ENCODE measurements at regions not wholly inside any gene's neighbourhood (a gene's known extent, or its start where the extent isn't known, plus 50 kb on each side); places are given as distances from the start of the nearest gene placed in this dataset.

DNA sequence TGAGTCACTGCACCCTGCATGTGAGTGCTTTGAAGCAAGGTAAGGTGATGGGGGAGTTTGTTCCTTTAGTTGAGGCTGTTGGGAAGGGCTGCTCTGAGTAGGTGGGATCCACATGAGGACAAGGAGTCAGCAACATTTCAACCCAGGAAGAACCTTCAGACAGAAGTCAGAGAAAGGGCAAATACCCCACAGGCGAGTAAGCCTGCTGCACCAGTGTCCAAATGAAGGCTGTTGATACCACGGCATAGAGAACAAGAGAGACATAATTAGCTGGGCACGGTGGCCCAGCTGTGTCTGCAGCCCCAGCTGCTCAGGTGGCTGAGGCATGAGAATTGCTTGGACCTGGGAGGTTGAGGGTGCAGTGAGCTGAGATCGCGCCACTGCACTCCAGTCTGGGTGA, 54.3 kb upstream of the CLMP start:
- TF ChIP-seq, protein P1, sequence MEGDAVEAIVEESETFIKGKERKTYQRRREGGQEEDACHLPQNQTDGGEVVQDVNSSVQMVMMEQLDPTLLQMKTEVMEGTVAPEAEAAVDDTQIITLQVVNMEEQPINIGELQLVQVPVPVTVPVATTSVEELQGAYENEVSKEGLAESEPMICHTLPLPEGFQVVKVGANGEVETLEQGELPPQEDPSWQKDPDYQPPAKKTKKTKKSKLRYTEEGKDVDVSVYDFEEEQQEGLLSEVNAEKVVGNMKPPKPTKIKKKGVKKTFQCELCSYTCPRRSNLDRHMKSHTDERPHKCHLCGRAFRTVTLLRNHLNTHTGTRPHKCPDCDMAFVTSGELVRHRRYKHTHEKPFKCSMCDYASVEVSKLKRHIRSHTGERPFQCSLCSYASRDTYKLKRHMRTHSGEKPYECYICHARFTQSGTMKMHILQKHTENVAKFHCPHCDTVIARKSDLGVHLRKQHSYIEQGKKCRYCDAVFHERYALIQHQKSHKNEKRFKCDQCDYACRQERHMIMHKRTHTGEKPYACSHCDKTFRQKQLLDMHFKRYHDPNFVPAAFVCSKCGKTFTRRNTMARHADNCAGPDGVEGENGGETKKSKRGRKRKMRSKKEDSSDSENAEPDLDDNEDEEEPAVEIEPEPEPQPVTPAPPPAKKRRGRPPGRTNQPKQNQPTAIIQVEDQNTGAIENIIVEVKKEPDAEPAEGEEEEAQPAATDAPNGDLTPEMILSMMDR (conservative IDR thresholded peaks at IDR 0.05) = no peak
- TF ChIP-seq ZFX (IDR thresholded peaks at IDR 0.05) = no peak

DNA sequence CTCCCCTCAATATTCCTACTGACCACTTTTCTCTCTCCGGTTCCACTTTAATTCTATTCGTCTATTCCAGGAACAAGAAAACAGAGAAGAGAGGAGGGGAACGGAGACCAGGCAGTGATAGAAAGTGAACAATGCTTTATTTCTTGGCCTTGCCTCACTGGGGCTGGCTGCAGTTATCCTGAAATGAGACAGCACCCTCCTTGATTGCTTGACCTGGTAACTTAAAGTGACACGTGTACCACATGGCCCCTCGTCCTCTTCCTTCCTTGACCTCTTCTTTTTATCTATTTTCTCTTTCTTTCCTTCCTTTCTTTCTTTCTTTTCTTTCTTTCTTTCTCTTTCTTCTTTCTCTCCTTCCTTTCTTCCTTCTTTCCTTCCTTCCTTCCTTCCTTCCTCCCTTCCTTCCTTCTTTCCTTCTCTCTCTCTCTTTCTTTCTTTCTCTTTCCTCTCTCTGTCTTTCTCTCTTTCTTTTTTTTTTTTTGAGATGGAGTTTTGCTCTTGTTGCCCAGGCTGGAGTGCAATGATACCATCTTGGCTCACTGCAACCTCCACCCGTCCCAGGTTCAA, 52.8 kb upstream of the CLMP start:
- TF ChIP-seq ZFX (IDR thresholded peaks at IDR 0.05) = no peak
- TF ChIP-seq, protein P1 (conservative IDR thresholded peaks at IDR 0.05) = no peak
- no peak overlapping the region for H3K27ac ChIP-seq

More for the DNA sequence above, 54.3 kb upstream of the CLMP start:
- no peak overlapping the region for H3K27ac ChIP-seq

DNA sequence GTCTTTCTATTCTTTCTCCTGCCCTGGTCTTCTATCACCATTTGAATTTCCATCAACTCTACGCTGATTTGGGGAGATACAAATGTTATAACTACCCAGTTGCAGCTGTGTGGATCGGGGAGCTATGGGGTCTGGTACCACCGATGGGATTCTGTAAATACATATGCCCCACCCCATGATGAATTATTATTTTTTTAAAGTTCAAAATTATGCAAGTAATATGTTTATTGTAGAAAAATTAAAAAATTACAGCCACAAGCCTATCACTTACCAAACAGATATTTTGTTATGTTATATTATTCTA, 52.4 kb upstream of the CLMP start:
- TF ChIP-seq, protein P1 (conservative IDR thresholded peaks at IDR 0.05) = peak; percentile 78
- no peak for TF ChIP-seq ZFX (IDR thresholded peaks at IDR 0.05)
- no peak overlapping the region for H3K27ac ChIP-seq

DNA sequence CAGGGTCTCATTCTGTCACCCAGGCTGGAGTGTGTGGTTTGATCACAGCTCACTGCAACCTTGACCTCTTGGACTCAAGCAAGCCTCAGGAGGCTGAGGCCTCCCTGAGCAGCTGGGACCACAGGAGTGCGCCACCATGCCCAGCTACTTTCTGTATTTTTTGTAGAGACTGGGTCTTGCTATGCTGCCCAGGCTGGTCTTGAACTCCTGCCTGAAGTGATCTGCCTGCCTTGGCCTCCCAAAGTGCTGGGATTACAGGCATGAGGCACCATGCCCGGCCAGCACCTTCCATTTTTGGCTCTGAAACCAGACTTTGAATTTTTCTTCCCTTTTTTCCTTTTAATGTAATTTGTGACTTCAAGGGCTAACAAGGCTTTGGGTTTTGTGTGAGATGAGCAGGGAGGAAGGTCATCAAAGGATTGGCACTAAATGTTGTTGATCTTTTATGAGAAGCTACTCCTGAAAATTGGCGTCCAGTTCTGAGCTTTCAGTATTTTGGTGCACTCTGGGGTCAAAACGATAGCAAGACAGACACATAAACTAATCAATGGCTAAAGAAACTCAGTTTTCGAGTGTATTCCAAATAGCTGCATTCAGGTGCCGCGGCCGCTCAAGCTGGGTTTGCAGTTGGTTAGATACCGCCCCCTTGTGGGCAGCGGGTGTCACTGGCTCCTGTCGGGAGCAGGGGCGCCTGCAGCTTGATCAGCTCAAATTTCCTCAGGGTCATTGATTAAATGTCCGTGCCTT, 51.9 kb upstream of the CLMP start:
- no peak overlapping the region for H3K27ac ChIP-seq
- no peak for TF ChIP-seq ZFX (IDR thresholded peaks at IDR 0.05)
- TF ChIP-seq, protein P1 (conservative IDR thresholded peaks at IDR 0.05) = peak; percentile 97

DNA sequence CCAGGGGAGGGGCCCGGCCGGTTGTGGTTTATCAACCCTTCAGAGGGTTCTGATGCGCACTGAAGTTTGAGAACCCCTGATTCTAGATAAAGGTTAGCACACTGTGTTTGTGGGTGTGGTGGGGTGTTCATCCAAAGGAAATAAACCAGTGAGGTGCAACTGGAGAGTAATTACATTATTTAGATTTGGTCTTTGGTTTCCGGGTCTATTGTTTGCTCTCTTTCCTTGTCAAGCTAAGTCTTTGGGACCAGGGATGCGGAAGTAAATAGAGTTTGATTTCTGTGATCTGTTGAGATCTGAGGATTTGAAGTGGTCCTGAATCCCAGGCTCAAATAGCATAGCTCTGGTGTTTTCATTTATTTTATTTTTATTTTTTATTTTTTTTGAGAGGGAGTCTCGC, 50.5 kb upstream of the CLMP start:
- TF ChIP-seq ZFX (IDR thresholded peaks at IDR 0.05) = no peak
- TF ChIP-seq, protein P1 (conservative IDR thresholded peaks at IDR 0.05) = no peak
- H3K27ac ChIP-seq = no peak overlapping the region

Measured in C4-2B (cell line).